GM19468 (cell line): ENCODE measurements at regions not wholly inside any gene's neighbourhood (a gene's known extent, or its start where the extent isn't known, plus 50 kb on each side); places are given as distances from the start of the nearest gene placed in this dataset.

Experiments
- ATAC-seq: cut with Tn5 transposase; IDR thresholded peaks from one replicate; pipeline ENCODE4 v1.9.1; 2021; ENCODE audit warnings: mild to moderate bottlenecking, moderate library complexity, moderate number of reproducible peaks; ENCODE audit not compliant: unreplicated experiment; ENCODE audit errors: extremely low read depth

GRCh38 chr9:96022445-96023051 is 147.1 kb downstream of the ERCC6L2 start:
- no peak for ATAC-seq

- no peak for ATAC-seq
These were observed 146.3 kb downstream of the ERCC6L2 start for GRCh38 chr9:96021551-96022444.

GRCh38 chr9:96020792-96021550 is 145.5 kb downstream of the ERCC6L2 start:
- ATAC-seq = no peak

GRCh38 chr9:96020300-96020791 is 144.9 kb downstream of the ERCC6L2 start:
- ATAC-seq = no peak
